ENCODE measurements at regions not wholly inside any gene's neighbourhood (a gene's known extent, or its start where the extent isn't known, plus 50 kb on each side); places are given as distances from the start of the nearest gene placed in this dataset.

DNA sequence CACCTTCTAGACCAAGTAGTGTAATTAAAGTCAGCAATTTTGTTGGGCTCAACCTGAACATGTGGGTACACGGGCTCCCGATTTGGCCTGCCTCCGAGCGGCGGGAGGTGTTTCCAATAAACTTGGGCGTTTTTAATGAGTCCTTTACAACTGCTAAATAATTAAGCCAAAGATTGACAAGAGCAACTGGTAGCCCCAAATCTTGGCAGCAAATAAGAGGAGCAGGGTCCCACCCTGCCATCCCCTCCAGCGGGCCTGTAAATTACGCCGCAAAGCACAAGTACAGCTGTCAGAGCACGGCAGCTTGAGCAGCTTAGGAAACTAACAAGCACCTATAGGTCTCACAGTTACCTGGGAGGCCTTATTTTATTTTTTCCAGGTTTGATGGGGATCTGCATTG, 217.1 kb downstream of the BMP7 start:
- H3K4me1 Mint-ChIP-seq, result no peaks in the 10 kb centered on the region
- H3K36me3 Mint-ChIP-seq, result no peaks in the 10 kb centered on the region
- no peak for DNase-seq
- no peak for ATAC-seq (ENCODE audit: low read depth in 2 of 2)
- no peak overlapping the region for H3K4me3 Mint-ChIP-seq
- peaks cover 0 to 11% (median 3%) of the 10 kb centered on the region in 7 donors for H3K9me3 Mint-ChIP-seq
- peaks cover 0 to 10% (median 8%) of the 10 kb centered on the region in 3 donors for H3K27me3 Mint-ChIP-seq
- peak overlapping the region in 1 of 6 donors; percentile 93 for H3K27ac Mint-ChIP-seq

- Mint-ChIP-seq H3K4me1 (no peaks in the 10 kb centered on the region), H3K27me3 (peaks cover 0 to 10% (median 8%) of the 10 kb centered on the region in 3 donors), H3K9me3 (peaks cover 0 to 11% (median 3%) of the 10 kb centered on the region in 7 donors), H3K36me3 (no peaks in the 10 kb centered on the region), H3K27ac (no peak overlapping the region), H3K4me3 (no peak overlapping the region)
- no peak for ATAC-seq (ENCODE audit: low read depth in 2 of 2)
- DNase-seq, result no peak
Measured at GRCh38 chr20:57051096-57051495, 215.3 kb downstream of the BMP7 start.

DNA sequence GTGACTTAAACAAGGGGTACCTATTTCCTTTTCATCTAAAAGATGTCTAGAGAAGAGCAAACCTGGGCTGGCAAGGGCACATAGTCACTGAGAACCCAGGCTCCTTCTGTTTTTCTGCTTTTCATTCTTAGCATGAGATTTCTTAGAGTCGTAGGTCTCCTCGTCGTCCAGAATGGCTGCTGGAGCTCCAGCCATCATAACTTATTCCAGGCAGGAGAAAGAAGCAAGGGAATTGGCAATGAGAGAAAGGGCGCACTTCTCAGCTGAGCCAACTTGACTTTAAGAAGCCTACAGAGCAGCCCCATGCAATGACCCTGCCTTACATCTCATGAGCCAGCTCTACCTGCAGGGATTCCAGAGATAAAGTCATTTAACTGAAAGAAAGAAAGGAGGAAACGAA, 213.4 kb downstream of the BMP7 start:
- H3K27ac Mint-ChIP-seq, result no peak overlapping the region
- no peaks in the 10 kb centered on the region for H3K36me3 Mint-ChIP-seq
- ATAC-seq (ENCODE audit: low read depth in 2 of 2) (no peak), DNase-seq (no peak)
- no peak overlapping the region for H3K4me3 Mint-ChIP-seq
- no peaks in the 10 kb centered on the region for H3K4me1 Mint-ChIP-seq
- peaks cover 0 to 11% (median 3%) of the 10 kb centered on the region in 7 donors for H3K9me3 Mint-ChIP-seq
- peaks cover 0 to 7% (median 5%) of the 10 kb centered on the region in 3 donors for H3K27me3 Mint-ChIP-seq

- Mint-ChIP-seq H3K36me3 (no peaks in the 10 kb centered on the region), H3K9me3 (peaks cover 0 to 11% (median 3%) of the 10 kb centered on the region in 7 donors), H3K27me3 (peaks cover 2 to 13% (median 10%) of the 10 kb centered on the region in 3 donors), H3K4me1 (no peaks in the 10 kb centered on the region), H3K27ac (no peak overlapping the region), H3K4me3 (peak overlapping the region in 1 of 8 donors; percentile 21)
- ATAC-seq (ENCODE audit: low read depth in 2 of 2) (no peak), DNase-seq (no peak)
Measured at GRCh38 chr20:57053793-57054552, 212.5 kb downstream of the BMP7 start.

GRCh38 chr20:57055345-57055744, 211.1 kb downstream of the BMP7 start:
- Mint-ChIP-seq H3K36me3 (no peaks in the 10 kb centered on the region), H3K27ac (no peak overlapping the region), H3K4me3 (no peak overlapping the region), H3K9me3 (peaks cover 0 to 11% (median 3%) of the 10 kb centered on the region in 7 donors), H3K4me1 (no peaks in the 10 kb centered on the region), H3K27me3 (peaks cover 5 to 13% (median 11%) of the 10 kb centered on the region in 3 donors)
- no peak for ATAC-seq (ENCODE audit: low read depth in 2 of 2)
- DNase-seq, result no peak

DNA sequence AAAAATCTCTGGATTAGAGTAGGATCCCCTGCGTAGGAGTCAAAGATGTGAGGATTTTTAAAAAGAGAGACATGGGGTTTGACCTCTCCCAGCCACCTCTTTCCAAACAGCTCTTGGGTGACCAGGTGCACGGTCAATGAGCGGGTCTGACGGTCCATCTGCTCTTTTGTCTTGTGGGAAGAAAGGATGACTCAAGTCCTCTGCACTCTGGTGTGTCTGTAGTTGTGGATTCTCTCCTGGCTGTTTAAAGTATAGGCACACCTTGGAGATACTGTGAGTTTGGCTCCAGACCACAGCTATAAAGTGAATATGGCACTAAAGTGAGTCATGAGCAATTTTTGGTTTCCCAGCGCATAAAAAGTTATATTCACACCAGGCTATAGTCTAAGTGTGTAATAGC, 209.8 kb downstream of the BMP7 start:
- no peaks in the 10 kb centered on the region for H3K4me1 Mint-ChIP-seq
- peak overlapping the region in 1 of 6 donors; percentile 27 for H3K27ac Mint-ChIP-seq
- no peaks in the 10 kb centered on the region for H3K36me3 Mint-ChIP-seq
- DNase-seq (no peak), ATAC-seq (ENCODE audit: low read depth in 2 of 2) (no peak)
- H3K27me3 Mint-ChIP-seq, result peaks cover 9 to 17% (median 13%) of the 10 kb centered on the region in 3 donors
- H3K4me3 Mint-ChIP-seq, result no peak overlapping the region
- peaks cover 0 to 11% (median 3%) of the 10 kb centered on the region in 7 donors for H3K9me3 Mint-ChIP-seq

DNA sequence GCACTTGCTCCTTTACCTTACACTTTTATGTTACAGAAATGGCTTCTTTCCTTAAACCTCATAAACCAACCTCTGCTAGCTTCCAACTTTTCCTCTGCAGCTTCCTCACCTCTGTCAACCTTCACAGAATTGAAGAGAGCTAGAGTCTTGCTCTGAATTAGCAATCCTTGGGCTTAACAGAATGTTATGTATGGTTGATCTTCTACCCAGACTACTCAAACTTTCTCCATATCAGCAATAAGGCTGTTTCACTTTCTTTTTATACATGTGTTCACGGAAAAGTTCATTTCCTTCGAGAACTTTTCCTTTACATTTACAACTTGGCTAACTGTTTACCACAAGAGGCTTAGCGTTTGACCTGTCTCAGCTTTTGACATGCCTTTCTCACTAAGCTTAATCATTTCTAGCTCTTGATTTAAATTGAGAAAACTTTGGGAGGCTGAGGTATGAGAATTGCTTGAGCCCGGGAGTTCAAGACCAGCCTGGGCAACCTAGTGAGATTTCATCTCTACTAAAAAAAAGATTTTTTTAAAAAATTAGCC, 207.3 kb downstream of the BMP7 start:
- peaks cover 0 to 5% (median 0%) of the 10 kb centered on the region in 7 donors for H3K9me3 Mint-ChIP-seq
- DNase-seq (no peak), ATAC-seq (ENCODE audit: low read depth in 2 of 2) (no peak)
- no peak overlapping the region for H3K4me3 Mint-ChIP-seq
- H3K27me3 Mint-ChIP-seq, result peaks cover 13 to 17% (median 17%) of the 10 kb centered on the region in 3 donors
- H3K36me3 Mint-ChIP-seq, result no peaks in the 10 kb centered on the region
- peaks cover 0 to 5% (median 3%) of the 10 kb centered on the region in 3 donors for H3K4me1 Mint-ChIP-seq
- H3K27ac Mint-ChIP-seq, result no peak overlapping the region

- Mint-ChIP-seq H3K4me1 (peaks cover 0 to 5% (median 3%) of the 10 kb centered on the region in 3 donors), H3K36me3 (no peaks in the 10 kb centered on the region), H3K27me3 (peaks cover 15 to 30% (median 25%) of the 10 kb centered on the region in 3 donors), H3K27ac (no peak overlapping the region), H3K9me3 (peaks cover 0 to 2% (median 0%) of the 10 kb centered on the region in 7 donors), H3K4me3 (no peak overlapping the region)
- no peak for DNase-seq
- ATAC-seq (ENCODE audit: low read depth in 2 of 2), result no peak
Measured at GRCh38 chr20:57060407-57061050, 205.9 kb downstream of the BMP7 start.

DNA sequence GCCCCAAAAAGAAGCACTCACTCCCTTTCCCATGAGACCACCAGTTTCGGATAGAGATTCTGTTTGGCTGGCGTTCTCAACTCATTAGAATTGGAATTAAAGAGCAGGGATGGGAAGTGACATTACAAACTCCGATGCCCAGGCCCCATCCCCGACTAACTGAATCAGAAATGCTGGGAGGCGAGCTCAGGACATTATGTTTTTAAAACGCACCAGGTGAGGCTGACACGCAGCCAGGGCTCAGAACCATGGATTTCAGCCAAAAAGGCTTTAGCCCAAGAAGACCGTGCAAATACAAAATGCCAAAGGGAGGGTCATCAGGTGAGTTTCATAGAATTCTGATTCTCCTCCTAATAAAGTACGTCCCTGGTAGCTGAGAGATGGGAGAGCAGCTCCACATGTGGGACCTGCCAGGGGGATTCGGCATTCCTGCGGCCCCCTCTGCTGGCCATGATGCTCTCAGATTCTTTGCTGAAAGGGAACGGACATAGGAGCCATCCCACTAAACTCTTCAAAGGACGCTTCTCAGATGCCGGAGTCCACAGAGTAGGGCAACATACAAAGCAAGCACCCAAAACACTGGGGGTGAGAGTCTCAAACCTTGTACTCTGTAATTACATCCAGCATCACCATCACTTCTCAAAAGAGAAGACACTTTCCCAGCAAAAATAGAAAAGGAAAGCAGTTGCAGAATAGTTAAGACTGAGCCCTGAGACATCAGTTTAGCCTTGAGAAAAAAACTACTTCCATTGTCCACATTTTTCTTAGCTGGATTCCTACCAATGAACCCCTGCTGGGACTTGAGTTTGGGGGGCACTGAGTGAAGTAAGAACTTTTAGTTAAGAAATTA, 205.2 kb downstream of the BMP7 start:
- Mint-ChIP-seq H3K36me3 (no peaks in the 10 kb centered on the region), H3K4me3 (no peak overlapping the region), H3K27me3 (peaks cover 22 to 37% (median 25%) of the 10 kb centered on the region in 3 donors), H3K4me1 (peaks cover 0 to 5% (median 3%) of the 10 kb centered on the region in 3 donors), H3K9me3 (peaks cover 0 to 2% (median 0%) of the 10 kb centered on the region in 7 donors), H3K27ac (no peak overlapping the region)
- DNase-seq (no peak), ATAC-seq (ENCODE audit: low read depth in 2 of 2) (no peak)

DNA sequence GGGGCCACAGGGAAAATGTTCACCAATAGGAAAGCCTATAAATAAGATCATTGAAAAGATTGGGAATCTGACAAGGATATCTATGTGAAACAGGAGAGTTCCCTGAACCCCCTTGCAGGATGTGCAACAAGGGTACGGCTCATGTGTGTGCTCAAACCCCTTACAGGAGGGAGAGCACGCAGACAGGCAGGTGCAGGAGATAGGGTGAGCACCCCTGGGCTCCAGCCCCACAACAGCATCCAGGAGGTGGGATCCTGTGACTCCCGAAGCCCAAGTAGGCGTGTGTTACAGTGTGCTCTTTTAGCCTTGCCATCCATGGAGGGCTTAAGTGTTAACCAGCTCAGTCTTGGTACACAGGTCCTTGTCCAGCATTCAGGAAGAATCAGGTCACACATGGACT, 204.2 kb downstream of the BMP7 start:
- ATAC-seq (ENCODE audit: low read depth in 2 of 2) (no peak), DNase-seq (no peak)
- Mint-ChIP-seq H3K27ac (no peak overlapping the region), H3K9me3 (peaks cover 0 to 1% (median 0%) of the 10 kb centered on the region in 7 donors), H3K4me3 (no peak overlapping the region), H3K36me3 (no peaks in the 10 kb centered on the region), H3K4me1 (peaks cover 0 to 5% (median 3%) of the 10 kb centered on the region in 3 donors), H3K27me3 (peaks cover 23 to 41% (median 30%) of the 10 kb centered on the region in 3 donors)

DNA sequence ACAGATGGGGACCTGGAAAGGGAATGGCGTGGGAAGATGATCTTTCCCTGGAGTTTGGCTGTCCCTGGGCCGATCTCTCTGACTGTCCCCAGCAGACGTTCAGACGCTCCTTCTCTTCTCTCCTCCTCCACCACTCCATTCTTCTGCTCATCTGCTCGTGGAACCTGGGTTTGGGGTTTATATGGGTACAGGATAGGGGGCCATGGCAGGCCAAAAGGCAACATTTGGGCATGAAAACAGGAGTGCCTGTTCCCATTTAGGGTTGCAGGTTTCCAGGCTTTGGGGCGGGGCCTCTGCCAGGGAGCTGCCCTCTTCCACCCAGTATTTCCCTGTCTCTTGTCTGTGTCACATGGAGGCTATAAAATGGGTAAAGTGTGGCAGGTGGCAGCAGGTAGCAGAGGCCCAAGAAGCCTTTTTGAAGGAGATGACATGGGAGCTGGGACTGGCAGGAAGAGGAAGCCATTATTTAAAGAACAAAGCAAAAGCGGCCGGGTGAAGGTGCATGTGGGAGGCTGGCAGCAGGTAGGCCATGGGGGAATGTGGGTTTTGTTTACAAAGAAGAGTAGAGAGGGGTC, 203.7 kb downstream of the BMP7 start:
- no peaks in the 10 kb centered on the region for H3K36me3 Mint-ChIP-seq
- peak overlapping the region in 1 of 6 donors; percentile 24 for H3K27ac Mint-ChIP-seq
- no peak overlapping the region for H3K4me3 Mint-ChIP-seq
- peaks cover 22 to 46% (median 30%) of the 10 kb centered on the region in 3 donors for H3K27me3 Mint-ChIP-seq
- ATAC-seq (ENCODE audit: low read depth in 2 of 2), result no peak
- peaks cover 0 to 5% (median 3%) of the 10 kb centered on the region in 3 donors for H3K4me1 Mint-ChIP-seq
- H3K9me3 Mint-ChIP-seq, result peaks cover 0 to 1% (median 0%) of the 10 kb centered on the region in 7 donors
- DNase-seq, result no peak

- ATAC-seq (ENCODE audit: low read depth in 2 of 2), result no peak
- no peak overlapping the region for H3K27ac Mint-ChIP-seq
Measured at GRCh38 chr20:57064836-57065235, 201.6 kb downstream of the BMP7 start.

More at GRCh38 chr20:57064836-57065235, 201.6 kb downstream of the BMP7 start:
- peaks cover 22 to 51% (median 31%) of the 10 kb centered on the region in 3 donors for H3K27me3 Mint-ChIP-seq
- no peaks in the 10 kb centered on the region for H3K36me3 Mint-ChIP-seq
- DNase-seq, result no peak
- H3K9me3 Mint-ChIP-seq, result peaks cover 0 to 1% (median 0%) of the 10 kb centered on the region in 7 donors
- H3K4me1 Mint-ChIP-seq, result peaks cover 0 to 5% (median 3%) of the 10 kb centered on the region in 3 donors
- no peak overlapping the region for H3K4me3 Mint-ChIP-seq

All from naive B cell (primary cell).